Fibroblast of lung (primary cell): ENCODE measurements at regions not wholly inside any gene's neighbourhood (a gene's known extent, or its start where the extent isn't known, plus 50 kb on each side); places are given as distances from the start of the nearest gene placed in this dataset.
A peak's percentile ranks its signal among the peaks of the same experiment; 100 is the strongest.

Experiments used
- DNase-seq, 2 donors: peaks; one replicate each; pipeline versions ENCODE4 v3.0.0 to v3.0.0-alpha.2; 2010; ENCODE audit warnings: low read depth in 2 of 2
- H2AFZ ChIP-seq: 2 replicates; pipeline ENCODE4 v1.5.1; 2012; ENCODE audit warnings: low read length, control low read depth, inconsistent platforms
- H3K27ac ChIP-seq: 2 replicates; pipeline ENCODE4 v1.5.1; 2011; ENCODE audit warnings: low read length, control low read depth; ENCODE audit not compliant: insufficient read depth
- H3K27me3 ChIP-seq: 2 replicates; pipeline ENCODE4 v1.5.1; 2011; ENCODE audit warnings: mild to moderate bottlenecking, low read length; ENCODE audit not compliant: control insufficient read depth, insufficient read depth
- H3K36me3 ChIP-seq: 2 replicates; pipeline ENCODE4 v1.5.1; 2011; ENCODE audit warnings: low read length; ENCODE audit not compliant: control insufficient read depth, insufficient read depth
- H3K4me1 ChIP-seq: 2 replicates; pipeline ENCODE4 v1.5.1; 2011; ENCODE audit warnings: low read length; ENCODE audit not compliant: control insufficient read depth, insufficient read depth; ENCODE audit errors: extremely low read depth
- H3K4me2 ChIP-seq: 2 replicates; pipeline ENCODE4 v1.5.1; 2011; ENCODE audit warnings: low read length, control low read depth; ENCODE audit not compliant: insufficient read depth; ENCODE audit errors: extremely low read depth
- H3K4me3 ChIP-seq, 4 experiments: fragments of 200-600 bp in 1 of 4; sonication (generic) in 1 of 4; replicated peaks in 1 of 4; 2 replicates each; pipeline ENCODE4 v1.5.1; 2011 to 2016; ENCODE audit warnings: low read length in 4 of 4, low read depth in 3 of 4, mild to moderate bottlenecking in 3 of 4, control low read depth in 2 of 4, inconsistent platforms in 1 of 4, mixed read lengths in 1 of 4; ENCODE audit not compliant: insufficient read depth in 1 of 4; ENCODE audit errors: control extremely low read depth in 1 of 4
- H3K79me2 ChIP-seq: 2 replicates; pipeline ENCODE4 v1.5.1; 2012; ENCODE audit warnings: mild to moderate bottlenecking, low read length, inconsistent platforms; ENCODE audit not compliant: control insufficient read depth, insufficient read depth
- H3K9ac ChIP-seq: 2 replicates; pipeline ENCODE4 v1.5.1; 2011; ENCODE audit warnings: mild to moderate bottlenecking, low read length, control low read depth; ENCODE audit not compliant: insufficient read depth
- H3K9me3 ChIP-seq: 2 replicates; pipeline ENCODE4 v1.5.1; 2012; ENCODE audit warnings: low read depth, low read length; ENCODE audit not compliant: control insufficient read depth, insufficient read depth
- H4K20me1 ChIP-seq: 2 replicates; pipeline ENCODE4 v1.5.1; 2011; ENCODE audit warnings: low read length; ENCODE audit not compliant: control insufficient read depth, insufficient read depth; ENCODE audit errors: extremely low read depth
- EZH2 ChIP-seq: IDR thresholded peaks from 2 replicates; pipeline ENCODE4 v1.5.1; 2012; ENCODE audit warnings: low read length, control low read depth, mild to moderate bottlenecking; ENCODE audit errors: missing control alignments
- TF ChIP-seq, protein P1 (sequence below), 2 donors: IDR thresholded peaks in 1 of 2; conservative IDR thresholded peaks in 1 of 2; 1 replicate in 1 of 2; 2 replicates in 1 of 2; pipeline ENCODE4 v1.5.1; 2011 to 2012; ENCODE audit warnings: low read length in 2 of 2, control low read depth in 1 of 2, inconsistent platforms in 1 of 2, low read depth in 1 of 2, mild to moderate bottlenecking in 1 of 2

DNA sequence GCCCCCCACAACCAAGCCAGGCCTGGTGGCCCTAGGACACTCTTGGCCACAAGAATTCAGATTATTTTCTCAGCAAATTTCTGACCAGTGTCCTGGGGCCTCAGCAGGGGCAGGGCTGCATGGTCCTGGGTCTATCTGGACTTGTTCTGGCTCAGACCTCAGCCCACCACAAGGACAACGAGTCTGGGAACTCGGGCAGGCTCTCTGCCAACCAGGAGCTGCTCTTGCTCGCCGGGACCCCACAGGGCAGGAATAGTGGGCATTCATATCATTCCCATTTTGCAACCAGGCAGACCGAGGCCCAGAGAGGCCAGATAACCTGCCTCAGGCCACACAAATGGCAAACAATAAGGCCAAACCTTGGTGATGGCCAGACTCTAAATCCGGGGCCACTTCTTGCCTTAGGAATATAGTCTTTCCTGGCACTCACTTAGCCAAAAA is 75.4 kb upstream of the WNT7B start:
- Histone ChIP-seq H3K27me3 (no peaks in the 10 kb centered on the region), H3K9ac (peak overlapping the region; percentile 46), H3K27ac (peak overlapping the region; percentile 62), H3K4me3 (peak overlapping the region in 3 of 4 experiments; percentile 54 to 70 (median 54)), H3K4me2 (peak overlapping the region; percentile 53), H3K9me3 (no peaks in the 10 kb centered on the region), H3K4me1 (peaks cover 24% of the 10 kb centered on the region), H2AFZ (no peak overlapping the region), H4K20me1 (no peaks in the 10 kb centered on the region), H3K79me2 (peaks cover 80% of the 10 kb centered on the region), H3K36me3 (peaks cover 2% of the 10 kb centered on the region)
- TF ChIP-seq EZH2, result no peak
- TF ChIP-seq, protein P1, sequence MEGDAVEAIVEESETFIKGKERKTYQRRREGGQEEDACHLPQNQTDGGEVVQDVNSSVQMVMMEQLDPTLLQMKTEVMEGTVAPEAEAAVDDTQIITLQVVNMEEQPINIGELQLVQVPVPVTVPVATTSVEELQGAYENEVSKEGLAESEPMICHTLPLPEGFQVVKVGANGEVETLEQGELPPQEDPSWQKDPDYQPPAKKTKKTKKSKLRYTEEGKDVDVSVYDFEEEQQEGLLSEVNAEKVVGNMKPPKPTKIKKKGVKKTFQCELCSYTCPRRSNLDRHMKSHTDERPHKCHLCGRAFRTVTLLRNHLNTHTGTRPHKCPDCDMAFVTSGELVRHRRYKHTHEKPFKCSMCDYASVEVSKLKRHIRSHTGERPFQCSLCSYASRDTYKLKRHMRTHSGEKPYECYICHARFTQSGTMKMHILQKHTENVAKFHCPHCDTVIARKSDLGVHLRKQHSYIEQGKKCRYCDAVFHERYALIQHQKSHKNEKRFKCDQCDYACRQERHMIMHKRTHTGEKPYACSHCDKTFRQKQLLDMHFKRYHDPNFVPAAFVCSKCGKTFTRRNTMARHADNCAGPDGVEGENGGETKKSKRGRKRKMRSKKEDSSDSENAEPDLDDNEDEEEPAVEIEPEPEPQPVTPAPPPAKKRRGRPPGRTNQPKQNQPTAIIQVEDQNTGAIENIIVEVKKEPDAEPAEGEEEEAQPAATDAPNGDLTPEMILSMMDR (conservative IDR thresholded peaks at IDR 0.05 in 1 of 2, IDR thresholded peaks at IDR 0.05 in 1 of 2; ENCODE audit: low read depth in 1 of 2, low read length in 2 of 2), result no peak
- DNase-seq, result peak in 1 of 2 donors; percentile 35

DNA sequence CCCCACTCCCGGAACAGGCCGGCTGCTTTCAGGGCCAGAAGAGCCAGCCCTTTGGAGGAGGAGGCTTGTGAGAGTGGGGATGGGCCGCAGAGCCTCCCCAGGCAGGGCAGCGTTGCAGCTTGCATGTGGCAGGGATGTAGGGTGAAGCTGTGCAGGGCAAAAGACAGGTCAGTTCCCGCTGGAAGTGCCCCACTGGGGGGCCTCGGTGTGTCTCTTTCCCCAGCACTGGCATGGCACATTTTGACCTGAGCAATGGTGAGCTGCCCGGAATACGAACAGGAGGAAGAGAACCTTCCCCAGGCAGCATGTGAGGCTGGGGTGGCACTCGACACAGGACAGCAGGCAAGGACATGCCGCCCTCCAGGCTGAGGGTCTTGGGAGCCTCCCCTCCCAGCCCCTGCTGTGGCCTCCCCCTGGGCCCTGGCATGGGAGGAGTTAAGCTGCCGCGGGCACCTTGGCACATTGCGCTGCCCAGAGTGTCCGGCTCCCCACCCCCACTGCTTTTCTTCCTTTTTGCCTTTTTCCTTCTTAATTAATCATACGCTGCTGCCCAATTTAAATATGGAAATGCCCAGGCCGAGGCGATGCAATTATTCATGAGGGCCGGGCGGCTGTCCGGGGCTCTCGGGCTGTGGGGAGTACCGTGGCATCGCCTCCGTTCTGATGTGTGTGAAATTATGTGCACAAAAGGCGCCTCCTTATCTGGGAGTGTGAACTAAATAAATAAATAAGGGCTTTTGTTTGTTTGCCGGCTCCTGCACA is 76.0 kb upstream of the WNT7B start:
- Histone ChIP-seq H3K4me1 (peaks cover 24% of the 10 kb centered on the region), H2AFZ (no peak overlapping the region), H3K9ac (peak overlapping the region; percentile 46), H3K36me3 (no peaks in the 10 kb centered on the region), H3K4me3 (peak overlapping the region; percentile 13 to 70 (median 54)), H3K9me3 (no peaks in the 10 kb centered on the region), H3K79me2 (peaks cover 84% of the 10 kb centered on the region), H4K20me1 (no peaks in the 10 kb centered on the region), H3K27me3 (no peaks in the 10 kb centered on the region), H3K4me2 (peak overlapping the region; percentile 53), H3K27ac (peak overlapping the region; percentile 62)
- TF ChIP-seq, protein P1 (conservative IDR thresholded peaks at IDR 0.05 in 1 of 2, IDR thresholded peaks at IDR 0.05 in 1 of 2; ENCODE audit: low read depth in 1 of 2, low read length in 2 of 2), result no peak
- no peak for TF ChIP-seq EZH2
- DNase-seq, result peak; percentile 51 to 61

DNA sequence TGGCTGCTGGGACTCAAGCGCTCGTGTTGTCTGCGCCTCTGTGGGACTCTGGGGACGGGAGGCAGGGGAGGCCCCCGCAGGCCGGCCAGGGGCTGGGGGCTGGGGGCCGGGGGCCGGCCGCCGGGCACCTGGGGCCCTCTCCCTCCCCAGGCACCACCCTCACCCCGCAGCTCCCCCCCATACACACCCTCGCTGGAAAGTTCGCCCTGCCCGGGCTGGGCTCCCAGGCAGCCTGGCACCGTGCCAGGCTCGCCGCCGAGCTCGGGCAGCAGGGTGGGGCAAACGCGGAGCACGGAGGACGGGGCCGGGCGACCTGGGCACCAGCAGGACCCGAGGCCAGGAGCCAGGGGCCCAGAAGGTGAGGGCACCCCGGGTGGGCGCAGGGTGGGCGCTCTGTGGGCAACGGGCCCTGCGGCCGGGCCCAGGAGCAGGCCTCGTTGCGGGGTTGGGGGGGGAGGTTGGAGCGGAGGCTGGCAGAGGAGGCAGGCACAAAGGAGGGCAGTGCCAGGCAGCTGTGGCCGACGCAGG is 76.7 kb upstream of the WNT7B start:
- Histone ChIP-seq H3K4me3 (peak overlapping the region; percentile 54 to 70 (median 56)), H3K4me2 (peak overlapping the region; percentile 79), H3K27me3 (no peaks in the 10 kb centered on the region), H3K4me1 (peaks cover 24% of the 10 kb centered on the region), H4K20me1 (no peaks in the 10 kb centered on the region), H3K36me3 (no peaks in the 10 kb centered on the region), H3K27ac (peak overlapping the region; percentile 79), H3K9ac (peak overlapping the region; percentile 79), H2AFZ (no peak overlapping the region), H3K79me2 (peaks cover 90% of the 10 kb centered on the region), H3K9me3 (no peaks in the 10 kb centered on the region)
- TF ChIP-seq, protein P1 (conservative IDR thresholded peaks at IDR 0.05 in 1 of 2, IDR thresholded peaks at IDR 0.05 in 1 of 2; ENCODE audit: low read depth in 1 of 2, low read length in 2 of 2), result no peak
- no peak for TF ChIP-seq EZH2
- DNase-seq, result peak; percentile 60 to 64
